SK-N-SH (cell line): ENCODE measurements at regions not wholly inside any gene's neighbourhood (a gene's known extent, or its start where the extent isn't known, plus 50 kb on each side); places are given as distances from the start of the nearest gene placed in this dataset.

ENCODE experiments used
- CTCF ChIA-PET: fragments of 300-600, 350-600 bp; formaldehyde crosslinking; extraction: SDS; loops from one replicate; lab custom pipeline; 2021; lab: Yijun Ruan, JAX
- POLR2A ChIA-PET: fragments of 350-600 bp; sonication (Branson Sonifier 250); formaldehyde crosslinking; extraction: SDS; loops from one replicate; lab custom pipeline; 2020; ENCODE audit warnings: antibody characterized with exemption, inconsistent platforms; lab: Yijun Ruan, JAX
- DNase-seq: peaks from one replicate; pipeline ENCODE4 v3.0.0; 2012
- H2AFZ ChIP-seq: fragments of 200-600 bp; sonication (generic); 2 replicates; pipeline ENCODE4 v1.8.1; 2016; ENCODE audit warnings: antibody characterized with exemption, mild to moderate bottlenecking, low read depth
- H3F3A ChIP-seq: fragments of 200-600 bp; sonication (generic); replicated peaks from 2 replicates; pipeline ENCODE3; 2016; ENCODE audit warnings: antibody characterized with exemption, mild to moderate bottlenecking; ENCODE audit not compliant: insufficient read depth
- H3K27ac ChIP-seq, 2 experiments: fragments of 200-500 bp in 1 of 2; fragments of 200-600 bp in 1 of 2; sonication (Bioruptor generic) in 1 of 2; sonication (generic), shearing (Covaris generic) in 1 of 2; 2 replicates each; pipeline versions ENCODE4 v1.5.1 to v1.6.1; 2014 to 2016; ENCODE audit warnings: low read depth in 2 of 2, inconsistent platforms in 1 of 2, low read length in 1 of 2, mild to moderate bottlenecking in 1 of 2, mixed read lengths in 1 of 2
- H3K27me3 ChIP-seq: fragments of 200-600 bp; sonication (generic), shearing (Covaris generic); 2 replicates; pipeline ENCODE4 v1.6.1; 2016; ENCODE audit warnings: mixed run types; ENCODE audit not compliant: insufficient read depth
- H3K36me3 ChIP-seq, 2 experiments: fragments of 200-500 bp in 1 of 2; fragments of 200-600 bp in 1 of 2; sonication (Bioruptor generic) in 1 of 2; sonication (generic) in 1 of 2; replicated peaks in 1 of 2; 2 replicates each; pipeline versions ENCODE3 to v1.5.1; 2014 to 2016; ENCODE audit warnings: low read length in 1 of 2, mild to moderate bottlenecking in 1 of 2; ENCODE audit not compliant: insufficient read depth in 2 of 2, control insufficient read depth in 1 of 2
- H3K4me1 ChIP-seq, 2 experiments: fragments of 200-500 bp in 1 of 2; fragments of 200-600 bp in 1 of 2; sonication (Bioruptor generic) in 1 of 2; sonication (generic), shearing (Covaris generic) in 1 of 2; 2 replicates each; pipeline versions ENCODE4 v1.5.1 to v1.6.1; 2014 to 2016; ENCODE audit warnings: low read depth in 1 of 2, low read length in 1 of 2, mixed run types in 1 of 2; ENCODE audit not compliant: insufficient read depth in 2 of 2, control insufficient read depth in 1 of 2
- H3K4me2 ChIP-seq: fragments of 200-600 bp; sonication (generic), shearing (Covaris generic); 2 replicates; pipeline ENCODE4 v1.6.1; 2017; ENCODE audit warnings: mixed run types
- H3K4me3 ChIP-seq, 2 experiments: fragments of 200-500 bp in 1 of 2; fragments of 200-600 bp in 1 of 2; sonication (Bioruptor generic) in 1 of 2; sonication (generic), shearing (Covaris generic) in 1 of 2; 2 replicates each; pipeline versions ENCODE4 v1.5.1 to v1.8.1; 2014 to 2016; ENCODE audit warnings: low read depth in 2 of 2, inconsistent platforms in 1 of 2, low read length in 1 of 2, mild to moderate bottlenecking in 1 of 2, mixed read lengths in 1 of 2, moderate library complexity in 1 of 2
- H3K79me2 ChIP-seq: fragments of 200-600 bp; sonication (generic); 2 replicates; pipeline ENCODE4 v1.8.1; 2017; ENCODE audit warnings: mild to moderate bottlenecking; ENCODE audit not compliant: insufficient read depth
- H3K9ac ChIP-seq: fragments of 200-600 bp; sonication (generic); 2 replicates; pipeline ENCODE4 v1.6.1; 2017; ENCODE audit warnings: mixed run types
- H3K9me2 ChIP-seq: fragments of 200-600 bp; sonication (generic); 2 replicates; pipeline ENCODE4 v1.6.1; 2017; ENCODE audit warnings: mixed run types
- H3K9me3 ChIP-seq: fragments of 200-600 bp; sonication (generic); 2 replicates; pipeline ENCODE4 v1.6.1; 2017; ENCODE audit warnings: mixed run types, mild to moderate bottlenecking, moderate library complexity
- H4K20me1 ChIP-seq: fragments of 200-600 bp; sonication (generic); 2 replicates; pipeline ENCODE4 v1.6.1; 2017; ENCODE audit warnings: mild to moderate bottlenecking, mixed run types; ENCODE audit not compliant: insufficient read depth
- EZH2phosphoT487 ChIP-seq: fragments of 200-600 bp; sonication (generic); IDR thresholded peaks from 2 replicates; pipeline ENCODE4 v1.6.1; 2017; ENCODE audit warnings: low read depth, mixed run types, mild to moderate bottlenecking, antibody characterized with exemption, moderate library complexity, borderline replicate concordance
- FOXM1 ChIP-seq: IDR thresholded peaks from 2 replicates; pipeline ENCODE4 v1.4.0; 2012; ENCODE audit warnings: low read depth, mild to moderate bottlenecking
- GABPA ChIP-seq: IDR thresholded peaks from 2 replicates; pipeline ENCODE4 v1.4.0; 2012; ENCODE audit warnings: low read depth, mild to moderate bottlenecking
- JUND ChIP-seq: IDR thresholded peaks from 2 replicates; pipeline ENCODE4 v1.4.0; 2012
- MEF2A ChIP-seq: IDR thresholded peaks from 2 replicates; pipeline ENCODE4 v1.4.0; 2012; ENCODE audit warnings: low read depth, borderline replicate concordance
- PBX3 ChIP-seq: IDR thresholded peaks from 2 replicates; pipeline ENCODE4; 2012
- TEAD4 ChIP-seq: IDR thresholded peaks from 2 replicates; pipeline ENCODE4 v1.4.0; 2012; ENCODE audit warnings: mild to moderate bottlenecking, borderline replicate concordance; ENCODE audit not compliant: insufficient read depth
- YY1 ChIP-seq: IDR thresholded peaks from 2 replicates; pipeline ENCODE4 v1.4.0; 2012; ENCODE audit warnings: low read depth, mild to moderate bottlenecking
- WGBS: methylation state at CpG from one replicate; pipeline ENCODE4 v1.1.6; 2017; ENCODE audit warnings: low lambda C conversion rate; 5-methylcytosine and 5-hydroxymethylcytosine counted together

- POLR2A ChIA-PET = no interaction called here
- H3K9me3 ChIP-seq = no peaks in the 10 kb centered on the region
- 19% methylated on average over 12 of the region's 16 CpGs for WGBS
Measured at GRCh38 chr22:49535527-49536125, 292.0 kb downstream of the BRD1 start.

DNA sequence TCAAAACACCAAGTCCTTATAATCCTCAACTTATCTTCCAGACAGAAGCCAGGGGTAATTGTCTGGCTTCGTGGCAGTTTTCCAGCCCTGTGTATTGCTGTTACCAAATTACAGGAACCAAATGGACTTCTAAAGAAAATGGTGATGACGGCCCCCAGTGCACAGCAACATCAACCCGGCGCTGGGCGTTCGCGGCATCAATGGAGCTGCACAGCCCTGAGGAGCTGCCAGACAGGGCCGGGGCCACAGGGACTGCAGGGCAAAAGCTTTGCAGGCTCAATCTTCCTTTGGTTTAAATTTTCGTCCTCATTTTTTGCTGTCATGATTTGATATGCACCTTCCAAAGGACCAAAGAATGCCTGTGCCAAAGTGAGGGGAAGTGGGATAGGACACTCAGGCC lies 292.5 kb downstream of the BRD1 start:
- no peaks in the 10 kb centered on the region for H4K20me1 ChIP-seq
- H3K27me3 ChIP-seq = no peaks in the 10 kb centered on the region; the same call in 1 of the 2 replicates
- no peak overlapping the region for H2AFZ ChIP-seq
- ChIA-PET CTCF (no interaction called here), POLR2A (no interaction called here)
- H3K9me2 ChIP-seq = no peaks in the 10 kb centered on the region
- no peaks in the 10 kb centered on the region for H3K79me2 ChIP-seq
- no peaks in the 10 kb centered on the region for H3F3A ChIP-seq
- H3K4me2 ChIP-seq = no peak overlapping the region
- H3K4me3 ChIP-seq = no peak overlapping the region
- no peaks in the 10 kb centered on the region for H3K36me3 ChIP-seq
- no peak overlapping the region for H3K27ac ChIP-seq
- TF ChIP-seq MEF2A = no peak
- no peak for TF ChIP-seq JUND
- no peak for TF ChIP-seq YY1
- 21% methylated on average over 9 of the region's 9 CpGs for WGBS
- H3K4me1 ChIP-seq = no peaks in the 10 kb centered on the region; a peak in 1 of 4 replicates
- H3K9me3 ChIP-seq = no peaks in the 10 kb centered on the region
- H3K9ac ChIP-seq = no peak overlapping the region
- DNase-seq = no peak

More at GRCh38 chr22:49535527-49536125, 292.0 kb downstream of the BRD1 start:
- Histone ChIP-seq H3K9ac (no peak overlapping the region), H3K9me2 (no peaks in the 10 kb centered on the region), H3K27ac (no peak overlapping the region), H3K36me3 (no peaks in the 10 kb centered on the region), H4K20me1 (no peaks in the 10 kb centered on the region), H3F3A (no peaks in the 10 kb centered on the region), H2AFZ (no peak overlapping the region), H3K4me2 (no peak overlapping the region), H3K4me3 (no peak overlapping the region), H3K27me3 (no peaks in the 10 kb centered on the region; the same call in 1 of the 2 replicates), H3K4me1 (no peaks in the 10 kb centered on the region; a peak in 1 of 4 replicates), H3K79me2 (no peaks in the 10 kb centered on the region)
- CTCF ChIA-PET = no interaction called here
- no peak for TF ChIP-seq PBX3
- DNase-seq = no peak

- POLR2A ChIA-PET = no interaction called here
Measured at GRCh38 chr22:49534386-49534785, 293.3 kb downstream of the BRD1 start.

More at GRCh38 chr22:49534386-49534785, 293.3 kb downstream of the BRD1 start:
- H3F3A ChIP-seq = no peaks in the 10 kb centered on the region
- no peaks in the 10 kb centered on the region; the same call in 1 of the 2 replicates for H3K27me3 ChIP-seq
- H3K4me3 ChIP-seq = no peak overlapping the region
- H4K20me1 ChIP-seq = no peaks in the 10 kb centered on the region
- H3K36me3 ChIP-seq = no peaks in the 10 kb centered on the region
- H3K9me2 ChIP-seq = no peaks in the 10 kb centered on the region
- WGBS = 6% methylated on average over 16 of the region's 16 CpGs
- H3K79me2 ChIP-seq = no peaks in the 10 kb centered on the region
- H3K9me3 ChIP-seq = no peaks in the 10 kb centered on the region
- H2AFZ ChIP-seq = no peak overlapping the region
- no peak overlapping the region for H3K4me2 ChIP-seq
- no peaks in the 10 kb centered on the region; a peak in 1 of 4 replicates for H3K4me1 ChIP-seq
- TF ChIP-seq TEAD4 (no peak), FOXM1 (no peak), GABPA (no peak), EZH2phosphoT487 (no peak)
- H3K27ac ChIP-seq = no peak overlapping the region
- no peak for DNase-seq
- CTCF ChIA-PET = no interaction called here
- H3K9ac ChIP-seq = no peak overlapping the region
